22Rv1 (cell line): ENCODE measurements at regions not wholly inside any gene's neighbourhood (a gene's known extent, or its start where the extent isn't known, plus 50 kb on each side); places are given as distances from the start of the nearest gene placed in this dataset.

ENCODE experiments used
- CTCF ChIP-seq: fragments of 450-650 bp; IDR thresholded peaks from 2 replicates; pipeline ENCODE4 v1.5.1; 2017; ENCODE audit warnings: mild to moderate bottlenecking
- ZFX ChIP-seq: fragments of 450-650 bp; IDR thresholded peaks from 2 replicates; pipeline ENCODE4 v1.6.1; 2017; ENCODE audit warnings: antibody characterized with exemption, borderline replicate concordance

- TF ChIP-seq CTCF = no peak
- TF ChIP-seq ZFX = no peak
These were observed 102.0 kb downstream of the FAM43A start for GRCh38 chr3:194787650-194788049.
